ENCODE measurements at regions not wholly inside any gene's neighbourhood (a gene's known extent, or its start where the extent isn't known, plus 50 kb on each side); places are given as distances from the start of the nearest gene placed in this dataset.

- no peak for TF ChIP-seq CTCF (conservative IDR thresholded peaks at IDR 0.05; ENCODE audit: low read length)
- no peak for TF ChIP-seq EZH2phosphoT487 (IDR thresholded peaks at IDR 0.05; ENCODE audit: borderline replicate concordance, low read depth, low read length)
These were observed 163.1 kb downstream of the IBTK start for GRCh38 chr6:82084324-82084920.

Measured in OCI-LY7 (cell line).